Neural progenitor cell (in vitro differentiated cells): ENCODE measurements at regions not wholly inside any gene's neighbourhood (a gene's known extent, or its start where the extent isn't known, plus 50 kb on each side); places are given as distances from the start of the nearest gene placed in this dataset.

Experiments
- CTCF ChIP-seq: fragments of 200-600 bp; sonication (generic); IDR thresholded peaks from 2 replicates; pipeline ENCODE4 v1.5.1; 2017; ENCODE audit warnings: antibody characterized with exemption, mild to moderate bottlenecking
- EZH2 ChIP-seq: fragments of 200-600 bp; sonication (generic); IDR thresholded peaks from 2 replicates; pipeline ENCODE4 v1.6.1; 2017; ENCODE audit warnings: antibody characterized with exemption, mild to moderate bottlenecking, moderate library complexity
- EZH2phosphoT487 ChIP-seq: fragments of 200-600 bp; sonication (generic); IDR thresholded peaks from 2 replicates; pipeline ENCODE4 v1.6.1; 2017; ENCODE audit warnings: antibody characterized with exemption

GRCh38 chr18:10147226-10147625 is 233.4 kb downstream of the VAPA start:
- TF ChIP-seq CTCF (no peak), EZH2 (no peak), EZH2phosphoT487 (no peak)
